ENCODE measurements at regions not wholly inside any gene's neighbourhood (a gene's known extent, or its start where the extent isn't known, plus 50 kb on each side); places are given as distances from the start of the nearest gene placed in this dataset.

DNA sequence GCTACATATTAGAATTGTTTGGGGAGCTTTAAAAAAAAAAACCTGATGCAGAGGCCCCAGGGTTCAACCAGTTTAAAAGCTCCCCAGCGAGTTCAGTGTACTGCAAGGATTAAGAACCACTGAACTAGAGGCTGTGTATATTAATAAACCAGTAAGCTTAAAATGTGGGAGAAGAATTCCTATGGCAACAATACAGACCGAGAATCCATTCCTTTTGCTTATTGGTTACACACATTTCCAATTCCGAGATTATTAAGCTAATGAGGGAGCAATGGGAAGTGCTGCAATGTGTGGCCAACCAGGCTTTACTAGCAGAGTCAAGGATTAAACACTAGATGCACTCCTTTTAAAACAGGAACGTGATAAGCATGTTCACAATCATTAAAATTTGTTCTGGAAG is 204.4 kb downstream of the TDRD15 start:
- no peak for TF ChIP-seq ZEB2 (tag by site-specific recombination; IDR thresholded peaks at IDR 0.05)
- TF ChIP-seq, protein P1, sequence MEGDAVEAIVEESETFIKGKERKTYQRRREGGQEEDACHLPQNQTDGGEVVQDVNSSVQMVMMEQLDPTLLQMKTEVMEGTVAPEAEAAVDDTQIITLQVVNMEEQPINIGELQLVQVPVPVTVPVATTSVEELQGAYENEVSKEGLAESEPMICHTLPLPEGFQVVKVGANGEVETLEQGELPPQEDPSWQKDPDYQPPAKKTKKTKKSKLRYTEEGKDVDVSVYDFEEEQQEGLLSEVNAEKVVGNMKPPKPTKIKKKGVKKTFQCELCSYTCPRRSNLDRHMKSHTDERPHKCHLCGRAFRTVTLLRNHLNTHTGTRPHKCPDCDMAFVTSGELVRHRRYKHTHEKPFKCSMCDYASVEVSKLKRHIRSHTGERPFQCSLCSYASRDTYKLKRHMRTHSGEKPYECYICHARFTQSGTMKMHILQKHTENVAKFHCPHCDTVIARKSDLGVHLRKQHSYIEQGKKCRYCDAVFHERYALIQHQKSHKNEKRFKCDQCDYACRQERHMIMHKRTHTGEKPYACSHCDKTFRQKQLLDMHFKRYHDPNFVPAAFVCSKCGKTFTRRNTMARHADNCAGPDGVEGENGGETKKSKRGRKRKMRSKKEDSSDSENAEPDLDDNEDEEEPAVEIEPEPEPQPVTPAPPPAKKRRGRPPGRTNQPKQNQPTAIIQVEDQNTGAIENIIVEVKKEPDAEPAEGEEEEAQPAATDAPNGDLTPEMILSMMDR (tag by site-specific recombination; IDR thresholded peaks at IDR 0.05) = no peak
- TF ChIP-seq, protein P2, sequence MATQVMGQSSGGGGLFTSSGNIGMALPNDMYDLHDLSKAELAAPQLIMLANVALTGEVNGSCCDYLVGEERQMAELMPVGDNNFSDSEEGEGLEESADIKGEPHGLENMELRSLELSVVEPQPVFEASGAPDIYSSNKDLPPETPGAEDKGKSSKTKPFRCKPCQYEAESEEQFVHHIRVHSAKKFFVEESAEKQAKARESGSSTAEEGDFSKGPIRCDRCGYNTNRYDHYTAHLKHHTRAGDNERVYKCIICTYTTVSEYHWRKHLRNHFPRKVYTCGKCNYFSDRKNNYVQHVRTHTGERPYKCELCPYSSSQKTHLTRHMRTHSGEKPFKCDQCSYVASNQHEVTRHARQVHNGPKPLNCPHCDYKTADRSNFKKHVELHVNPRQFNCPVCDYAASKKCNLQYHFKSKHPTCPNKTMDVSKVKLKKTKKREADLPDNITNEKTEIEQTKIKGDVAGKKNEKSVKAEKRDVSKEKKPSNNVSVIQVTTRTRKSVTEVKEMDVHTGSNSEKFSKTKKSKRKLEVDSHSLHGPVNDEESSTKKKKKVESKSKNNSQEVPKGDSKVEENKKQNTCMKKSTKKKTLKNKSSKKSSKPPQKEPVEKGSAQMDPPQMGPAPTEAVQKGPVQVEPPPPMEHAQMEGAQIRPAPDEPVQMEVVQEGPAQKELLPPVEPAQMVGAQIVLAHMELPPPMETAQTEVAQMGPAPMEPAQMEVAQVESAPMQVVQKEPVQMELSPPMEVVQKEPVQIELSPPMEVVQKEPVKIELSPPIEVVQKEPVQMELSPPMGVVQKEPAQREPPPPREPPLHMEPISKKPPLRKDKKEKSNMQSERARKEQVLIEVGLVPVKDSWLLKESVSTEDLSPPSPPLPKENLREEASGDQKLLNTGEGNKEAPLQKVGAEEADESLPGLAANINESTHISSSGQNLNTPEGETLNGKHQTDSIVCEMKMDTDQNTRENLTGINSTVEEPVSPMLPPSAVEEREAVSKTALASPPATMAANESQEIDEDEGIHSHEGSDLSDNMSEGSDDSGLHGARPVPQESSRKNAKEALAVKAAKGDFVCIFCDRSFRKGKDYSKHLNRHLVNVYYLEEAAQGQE (tag by site-specific recombination; IDR thresholded peaks at IDR 0.05) = no peak
- TF ChIP-seq ZNF121 (tag by site-specific recombination; IDR thresholded peaks at IDR 0.05) = no peak
- no peak for TF ChIP-seq GLI4 (tag by site-specific recombination; IDR thresholded peaks at IDR 0.05)
- TF ChIP-seq, protein P3, sequence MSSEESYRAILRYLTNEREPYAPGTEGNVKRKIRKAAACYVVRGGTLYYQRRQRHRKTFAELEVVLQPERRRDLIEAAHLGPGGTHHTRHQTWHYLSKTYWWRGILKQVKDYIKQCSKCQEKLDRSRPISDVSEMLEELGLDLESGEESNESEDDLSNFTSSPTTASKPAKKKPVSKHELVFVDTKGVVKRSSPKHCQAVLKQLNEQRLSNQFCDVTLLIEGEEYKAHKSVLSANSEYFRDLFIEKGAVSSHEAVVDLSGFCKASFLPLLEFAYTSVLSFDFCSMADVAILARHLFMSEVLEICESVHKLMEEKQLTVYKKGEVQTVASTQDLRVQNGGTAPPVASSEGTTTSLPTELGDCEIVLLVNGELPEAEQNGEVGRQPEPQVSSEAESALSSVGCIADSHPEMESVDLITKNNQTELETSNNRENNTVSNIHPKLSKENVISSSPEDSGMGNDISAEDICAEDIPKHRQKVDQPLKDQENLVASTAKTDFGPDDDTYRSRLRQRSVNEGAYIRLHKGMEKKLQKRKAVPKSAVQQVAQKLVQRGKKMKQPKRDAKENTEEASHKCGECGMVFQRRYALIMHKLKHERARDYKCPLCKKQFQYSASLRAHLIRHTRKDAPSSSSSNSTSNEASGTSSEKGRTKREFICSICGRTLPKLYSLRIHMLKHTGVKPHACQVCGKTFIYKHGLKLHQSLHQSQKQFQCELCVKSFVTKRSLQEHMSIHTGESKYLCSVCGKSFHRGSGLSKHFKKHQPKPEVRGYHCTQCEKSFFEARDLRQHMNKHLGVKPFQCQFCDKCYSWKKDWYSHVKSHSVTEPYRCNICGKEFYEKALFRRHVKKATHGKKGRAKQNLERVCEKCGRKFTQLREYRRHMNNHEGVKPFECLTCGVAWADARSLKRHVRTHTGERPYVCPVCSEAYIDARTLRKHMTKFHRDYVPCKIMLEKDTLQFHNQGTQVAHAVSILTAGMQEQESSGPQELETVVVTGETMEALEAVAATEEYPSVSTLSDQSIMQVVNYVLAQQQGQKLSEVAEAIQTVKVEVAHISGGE (tag by site-specific recombination; conservative IDR thresholded peaks at IDR 0.05; ENCODE audit: low read depth) = no peak
- TF ChIP-seq, protein P4, sequence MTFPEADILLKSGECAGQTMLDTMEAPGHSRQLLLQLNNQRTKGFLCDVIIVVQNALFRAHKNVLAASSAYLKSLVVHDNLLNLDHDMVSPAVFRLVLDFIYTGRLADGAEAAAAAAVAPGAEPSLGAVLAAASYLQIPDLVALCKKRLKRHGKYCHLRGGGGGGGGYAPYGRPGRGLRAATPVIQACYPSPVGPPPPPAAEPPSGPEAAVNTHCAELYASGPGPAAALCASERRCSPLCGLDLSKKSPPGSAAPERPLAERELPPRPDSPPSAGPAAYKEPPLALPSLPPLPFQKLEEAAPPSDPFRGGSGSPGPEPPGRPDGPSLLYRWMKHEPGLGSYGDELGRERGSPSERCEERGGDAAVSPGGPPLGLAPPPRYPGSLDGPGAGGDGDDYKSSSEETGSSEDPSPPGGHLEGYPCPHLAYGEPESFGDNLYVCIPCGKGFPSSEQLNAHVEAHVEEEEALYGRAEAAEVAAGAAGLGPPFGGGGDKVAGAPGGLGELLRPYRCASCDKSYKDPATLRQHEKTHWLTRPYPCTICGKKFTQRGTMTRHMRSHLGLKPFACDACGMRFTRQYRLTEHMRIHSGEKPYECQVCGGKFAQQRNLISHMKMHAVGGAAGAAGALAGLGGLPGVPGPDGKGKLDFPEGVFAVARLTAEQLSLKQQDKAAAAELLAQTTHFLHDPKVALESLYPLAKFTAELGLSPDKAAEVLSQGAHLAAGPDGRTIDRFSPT (tag by site-specific recombination; IDR thresholded peaks at IDR 0.05) = no peak
- no peak for TF ChIP-seq ZNF843 (tag by site-specific recombination; IDR thresholded peaks at IDR 0.05)
- no peak for TF ChIP-seq ZBTB20 (tag by site-specific recombination; IDR thresholded peaks at IDR 0.05)
- no peak for TF ChIP-seq ZNF677 (tag by site-specific recombination; IDR thresholded peaks at IDR 0.05)
- TF ChIP-seq ZNF768 (tag by site-specific recombination; IDR thresholded peaks at IDR 0.05) = no peak
- no peak for TF ChIP-seq ZNF146 (tag by site-specific recombination; IDR thresholded peaks at IDR 0.05)
- TF ChIP-seq ZBTB7A (tag by site-specific recombination; IDR thresholded peaks at IDR 0.05; ENCODE audit: low read depth) = no peak
- TF ChIP-seq ZNF239 (tag by site-specific recombination; IDR thresholded peaks at IDR 0.05) = no peak

Data from HEK293 (cell line).